Endodermal cell (in vitro differentiated cells): ENCODE measurements at regions not wholly inside any gene's neighbourhood (a gene's known extent, or its start where the extent isn't known, plus 50 kb on each side); places are given as distances from the start of the nearest gene placed in this dataset.
A peak's percentile ranks its signal among the peaks of the same experiment; 100 is the strongest.

Experiments
- DNase-seq: peaks from one replicate; pipeline ENCODE4 v3.0.0-alpha.2; 2017
- H3K27ac ChIP-seq: 2 replicates; pipeline ENCODE4 v1.5.1; 2013; ENCODE audit warnings: mild to moderate bottlenecking, low read depth, low read length, moderate library complexity
- H3K27me3 ChIP-seq: 2 replicates; pipeline ENCODE4 v1.6.1; 2013; ENCODE audit warnings: mild to moderate bottlenecking, low read length, moderate library complexity; ENCODE audit not compliant: insufficient read depth, control insufficient read depth, poor library complexity, severe bottlenecking
- H3K36me3 ChIP-seq: 2 replicates; pipeline ENCODE4 v1.7.0; 2013; ENCODE audit warnings: mild to moderate bottlenecking, low read length, moderate library complexity; ENCODE audit not compliant: control insufficient read depth, insufficient read depth
- H3K4me1 ChIP-seq: one replicate; pipeline ENCODE4 v1.7.0; 2013; ENCODE audit warnings: low read length; ENCODE audit not compliant: control insufficient read depth, insufficient read depth
- H3K4me3 ChIP-seq: 2 replicates; pipeline ENCODE4 v1.5.1; 2013; ENCODE audit warnings: mild to moderate bottlenecking, low read length, moderate library complexity
- H3K9ac ChIP-seq: 2 replicates; pipeline ENCODE4 v1.6.1; 2013; ENCODE audit warnings: mild to moderate bottlenecking, low read length, moderate library complexity; ENCODE audit not compliant: poor library complexity, severe bottlenecking; ENCODE audit errors: extremely low read depth
- H3K9me3 ChIP-seq: 2 replicates; pipeline ENCODE4 v1.6.1; 2013; ENCODE audit warnings: mild to moderate bottlenecking, low read length, moderate library complexity; ENCODE audit not compliant: control insufficient read depth
- H3K27ac Mint-ChIP-seq: 2 replicates; pipeline ENCODE4 v1.8.0; 2020; ENCODE audit warnings: mixed read lengths
- H3K27me3 Mint-ChIP-seq: 2 replicates; pipeline ENCODE4 v1.8.0; 2021; ENCODE audit warnings: mild to moderate bottlenecking, mixed read lengths; ENCODE audit not compliant: insufficient read depth
- H3K36me3 Mint-ChIP-seq: 2 replicates; pipeline ENCODE4 v1.8.0; 2020; ENCODE audit warnings: low read depth, mixed read lengths
- H3K4me1 Mint-ChIP-seq: 2 replicates; pipeline ENCODE4 v1.8.0; 2020; ENCODE audit warnings: mixed read lengths
- H3K4me3 Mint-ChIP-seq: 2 replicates; pipeline ENCODE4 v1.8.0; 2020; ENCODE audit warnings: mild to moderate bottlenecking, moderate library complexity, mixed read lengths
- H3K9me3 Mint-ChIP-seq: 2 replicates; pipeline ENCODE4 v1.8.0; 2020; ENCODE audit warnings: mild to moderate bottlenecking, mixed read lengths
- WGBS, 2 experiments: methylation state at CpG; one replicate each; pipeline versions ENCODE4 v1.1.5 to v1.1.7; 2013; ENCODE audit warnings: missing lambda C conversion rate in 2 of 2, mixed read lengths in 1 of 2; ENCODE audit not compliant: insufficient coverage in 1 of 2, insufficient read length in 1 of 2; 5-methylcytosine and 5-hydroxymethylcytosine counted together
- TF ChIP-seq, protein P1 (sequence below): fragments of 200-600 bp; sonication (generic); conservative IDR thresholded peaks from 2 replicates; pipeline ENCODE4 v1.5.0; 2021; ENCODE audit warnings: antibody characterized with exemption, mild to moderate bottlenecking

DNA sequence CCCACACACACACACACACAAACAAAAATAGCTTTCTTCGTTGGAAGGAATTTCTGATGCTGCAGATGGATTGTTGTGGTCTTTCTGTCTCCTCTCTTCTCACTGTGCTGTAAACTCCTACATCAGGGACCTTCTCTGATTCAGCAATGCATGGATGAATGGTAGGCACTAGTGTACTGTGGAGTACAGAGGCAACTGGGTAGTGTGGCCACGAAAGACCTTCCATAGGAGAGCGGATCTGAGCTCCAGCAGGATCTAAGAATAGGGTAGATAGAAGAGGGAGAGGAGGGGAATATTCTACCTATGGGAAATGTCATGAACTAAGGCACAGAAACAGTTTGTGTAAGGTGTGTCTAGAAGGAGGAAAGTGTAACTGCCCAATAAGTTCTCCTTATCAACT lies 266.8 kb downstream of the MYCN start:
- Mint-ChIP-seq H3K4me3 (no peak overlapping the region), H3K27ac (no peak overlapping the region), H3K27me3 (peaks cover 26% of the 10 kb centered on the region), H3K9me3 (peaks cover 2% of the 10 kb centered on the region), H3K36me3 (no peaks in the 10 kb centered on the region), H3K4me1 (peaks cover 9% of the 10 kb centered on the region)
- TF ChIP-seq, protein P1, sequence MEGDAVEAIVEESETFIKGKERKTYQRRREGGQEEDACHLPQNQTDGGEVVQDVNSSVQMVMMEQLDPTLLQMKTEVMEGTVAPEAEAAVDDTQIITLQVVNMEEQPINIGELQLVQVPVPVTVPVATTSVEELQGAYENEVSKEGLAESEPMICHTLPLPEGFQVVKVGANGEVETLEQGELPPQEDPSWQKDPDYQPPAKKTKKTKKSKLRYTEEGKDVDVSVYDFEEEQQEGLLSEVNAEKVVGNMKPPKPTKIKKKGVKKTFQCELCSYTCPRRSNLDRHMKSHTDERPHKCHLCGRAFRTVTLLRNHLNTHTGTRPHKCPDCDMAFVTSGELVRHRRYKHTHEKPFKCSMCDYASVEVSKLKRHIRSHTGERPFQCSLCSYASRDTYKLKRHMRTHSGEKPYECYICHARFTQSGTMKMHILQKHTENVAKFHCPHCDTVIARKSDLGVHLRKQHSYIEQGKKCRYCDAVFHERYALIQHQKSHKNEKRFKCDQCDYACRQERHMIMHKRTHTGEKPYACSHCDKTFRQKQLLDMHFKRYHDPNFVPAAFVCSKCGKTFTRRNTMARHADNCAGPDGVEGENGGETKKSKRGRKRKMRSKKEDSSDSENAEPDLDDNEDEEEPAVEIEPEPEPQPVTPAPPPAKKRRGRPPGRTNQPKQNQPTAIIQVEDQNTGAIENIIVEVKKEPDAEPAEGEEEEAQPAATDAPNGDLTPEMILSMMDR = no peak
- no peak overlapping the region for H3K4me3 ChIP-seq
- H3K9me3 ChIP-seq = peaks cover 6% of the 10 kb centered on the region
- 93% methylated on average over 3 of the region's 3 CpGs; no CpG with 5 or more reads in 1 of the 2 experiments for WGBS, 2 experiments
- no peak overlapping the region for H3K27ac ChIP-seq
- H3K9ac ChIP-seq = no peak overlapping the region
- no peaks in the 10 kb centered on the region for H3K4me1 ChIP-seq
- no peak for DNase-seq
- no peaks in the 10 kb centered on the region for H3K27me3 ChIP-seq
- H3K36me3 ChIP-seq = no peaks in the 10 kb centered on the region

DNA sequence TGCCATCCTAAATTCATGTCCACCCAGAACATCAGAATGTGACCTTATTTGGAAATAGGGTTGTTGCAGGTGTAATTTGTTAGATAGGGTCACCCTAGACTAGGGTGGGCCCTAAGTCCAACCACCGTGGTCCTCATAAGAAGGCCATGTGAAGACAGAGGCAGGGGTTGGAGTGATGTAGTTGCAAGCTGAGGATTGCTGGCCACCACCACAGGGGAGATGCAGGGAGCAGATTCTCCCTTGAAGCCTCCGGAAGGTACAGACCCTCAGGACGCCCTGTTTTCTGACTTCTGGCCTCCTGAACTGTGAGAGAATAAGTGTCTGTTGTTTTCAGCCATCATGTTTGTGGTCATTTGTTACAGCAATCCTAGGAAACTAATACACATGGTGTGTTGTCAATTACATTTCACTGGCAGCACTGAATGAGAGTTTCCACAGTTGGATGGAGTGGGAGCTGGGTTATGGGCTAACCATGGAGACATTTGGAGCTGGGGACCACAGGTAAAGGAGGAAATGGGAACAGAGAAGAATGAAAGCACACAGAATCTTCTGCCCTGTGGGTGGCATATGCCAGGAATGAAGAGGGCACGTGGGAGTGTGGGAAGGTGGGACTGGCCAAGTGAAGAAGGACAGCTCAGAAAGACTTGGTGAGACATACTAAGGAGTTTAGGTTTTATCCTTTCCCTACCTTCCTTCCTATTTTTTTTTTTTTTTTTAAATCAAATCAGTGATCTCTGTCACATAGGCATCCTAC lies 266.0 kb downstream of the MYCN start:
- H3K36me3 Mint-ChIP-seq = no peaks in the 10 kb centered on the region
- DNase-seq = no peak
- H3K4me3 Mint-ChIP-seq = no peak overlapping the region
- no peaks in the 10 kb centered on the region for H3K36me3 ChIP-seq
- no peak overlapping the region for H3K27ac ChIP-seq
- peaks cover 6% of the 10 kb centered on the region for H3K9me3 ChIP-seq
- H3K27ac Mint-ChIP-seq = no peak overlapping the region
- H3K9ac ChIP-seq = no peak overlapping the region
- H3K4me1 ChIP-seq = no peaks in the 10 kb centered on the region
- no peaks in the 10 kb centered on the region for H3K27me3 ChIP-seq
- H3K9me3 Mint-ChIP-seq = no peaks in the 10 kb centered on the region
- TF ChIP-seq, protein P1 = no peak
- no peak overlapping the region for H3K4me3 ChIP-seq
- WGBS, 2 experiments = 80 to 83% methylated on average over 2 to 4 of the region's 4 CpGs
- H3K4me1 Mint-ChIP-seq = peaks cover 9% of the 10 kb centered on the region
- peaks cover 26% of the 10 kb centered on the region for H3K27me3 Mint-ChIP-seq

DNA sequence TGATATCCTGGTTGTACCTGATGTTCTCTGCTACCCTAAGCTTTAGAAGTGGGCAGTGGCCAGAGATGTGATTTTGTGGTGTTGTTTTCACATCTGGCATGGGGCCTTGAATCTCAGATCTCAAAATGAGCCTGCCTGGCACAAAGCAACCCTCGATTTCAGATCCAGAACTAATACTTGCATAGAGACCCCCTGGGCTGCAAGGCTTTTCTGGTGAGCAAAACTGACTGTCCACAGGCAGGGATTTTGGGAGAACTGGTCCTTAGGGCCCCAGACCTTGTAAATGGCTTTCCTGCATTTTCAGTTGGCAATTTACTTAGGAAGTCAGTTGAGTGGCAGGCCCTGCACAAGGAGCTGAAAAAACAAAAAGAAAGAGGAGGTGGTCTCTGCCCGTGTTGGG lies 265.3 kb downstream of the MYCN start:
- H3K27ac ChIP-seq = peak overlapping the region; percentile 68
- no peak overlapping the region for H3K4me3 Mint-ChIP-seq
- H3K36me3 ChIP-seq = no peaks in the 10 kb centered on the region
- DNase-seq = no peak
- 86 to 90% methylated on average over 2 of the region's 2 CpGs for WGBS, 2 experiments
- H3K9me3 ChIP-seq = peaks cover 6% of the 10 kb centered on the region
- peaks cover 30% of the 10 kb centered on the region for H3K27me3 Mint-ChIP-seq
- no peaks in the 10 kb centered on the region for H3K4me1 ChIP-seq
- peaks cover 9% of the 10 kb centered on the region for H3K4me1 Mint-ChIP-seq
- no peaks in the 10 kb centered on the region for H3K36me3 Mint-ChIP-seq
- H3K27ac Mint-ChIP-seq = no peak overlapping the region
- no peaks in the 10 kb centered on the region for H3K27me3 ChIP-seq
- H3K9ac ChIP-seq = no peak overlapping the region
- TF ChIP-seq, protein P1 = no peak
- no peak overlapping the region for H3K4me3 ChIP-seq
- H3K9me3 Mint-ChIP-seq = no peaks in the 10 kb centered on the region
